Esophagus squamous epithelium (tissue), 5 donors: ENCODE measurements at regions not wholly inside any gene's neighbourhood (a gene's known extent, or its start where the extent isn't known, plus 50 kb on each side); places are given as distances from the start of the nearest gene placed in this dataset.

ENCODE experiments used
- DNase-seq: peaks from one replicate; lab custom pipeline; 2025; lab: John Stamatoyannopoulos, UW
- H3K27ac ChIP-seq, 4 donors: fragments of 200-600 bp; sonication (generic); one replicate each; pipeline ENCODE4 v1.5.1; 2016 to 2019; ENCODE audit warnings: mild to moderate bottlenecking in 1 of 4
- H3K27me3 ChIP-seq, 4 donors: fragments of 200-600 bp; sonication (generic); 1 replicate in 3 of 4; 2 replicates in 1 of 4; pipeline versions ENCODE4 v1.5.1 to v1.6.0; 2017 to 2021; ENCODE audit warnings: antibody characterized with exemption in 1 of 4
- H3K36me3 ChIP-seq, 3 donors: fragments of 200-600 bp; sonication (generic); one replicate each; pipeline ENCODE4 v1.5.1; 2016 to 2019
- H3K4me1 ChIP-seq, 3 donors: fragments of 200-600 bp; sonication (generic); one replicate each; pipeline ENCODE4 v1.5.1; 2017 to 2019
- H3K4me3 ChIP-seq, 4 donors: fragments of 200-600 bp; sonication (generic); 1 replicate in 3 of 4; 2 replicates in 1 of 4; pipeline ENCODE4 v1.5.1; 2016 to 2019; ENCODE audit warnings: mild to moderate bottlenecking in 2 of 4, moderate library complexity in 1 of 4
- H3K9me3 ChIP-seq, 3 donors: fragments of 200-600 bp; sonication (generic); one replicate each; pipeline ENCODE4 v1.5.1; 2016 to 2019
- POLR2A ChIP-seq, 4 donors: fragments of 450-650 bp; IDR thresholded peaks; one replicate each; pipeline ENCODE4 v1.6.1; 2017; ENCODE audit warnings: antibody characterized with exemption in 4 of 4, mild to moderate bottlenecking in 4 of 4, moderate library complexity in 3 of 4
- WGBS, 2 donors: methylation state at CpG; one replicate each; pipeline ENCODE4 v1.1.5; 2018; 5-methylcytosine and 5-hydroxymethylcytosine counted together
- intact Hi-C: fragments of 100-400 bp; cut with DNase I; formaldehyde crosslinking; loops from one replicate; pipeline ENCODE4 v1.15.0; 2022
- TF ChIP-seq, protein P1 (sequence below), 6 experiments: fragments of 450-650 bp in 4 of 6; fragments of 200-600 bp in 2 of 6; sonication (generic) in 2 of 6; IDR thresholded peaks; one replicate each; pipeline ENCODE4 v1.5.1; 2016 to 2019; ENCODE audit warnings: antibody characterized with exemption in 6 of 6, mild to moderate bottlenecking in 4 of 6, moderate library complexity in 4 of 6
- donor health status: DM: yes; HTN: yes; CAD: no.

DNA sequence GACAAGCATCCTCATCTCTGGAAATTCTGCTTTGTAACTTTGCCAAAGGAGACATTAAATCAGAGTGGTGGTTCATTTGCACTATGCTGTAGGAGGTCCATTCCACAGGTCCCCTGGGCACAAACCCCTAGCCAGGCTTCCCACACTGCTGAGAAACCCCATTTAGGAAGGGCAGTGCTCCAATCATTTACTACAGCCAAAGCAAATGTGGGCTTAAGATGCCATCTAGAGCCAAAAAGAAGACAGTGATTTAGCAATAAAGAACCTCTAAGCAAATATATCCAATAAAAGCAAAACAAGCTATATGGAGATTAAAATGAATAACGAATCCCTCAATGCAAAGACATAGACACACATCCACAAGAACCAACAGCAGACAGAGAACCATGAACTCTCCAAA lies 129.0 kb upstream of the ALDH1B1 start:
- intact Hi-C loops, result no loop called here
- 10 to 25% methylated on average over 1 of the region's 1 CpG for WGBS, 2 donors

DNA sequence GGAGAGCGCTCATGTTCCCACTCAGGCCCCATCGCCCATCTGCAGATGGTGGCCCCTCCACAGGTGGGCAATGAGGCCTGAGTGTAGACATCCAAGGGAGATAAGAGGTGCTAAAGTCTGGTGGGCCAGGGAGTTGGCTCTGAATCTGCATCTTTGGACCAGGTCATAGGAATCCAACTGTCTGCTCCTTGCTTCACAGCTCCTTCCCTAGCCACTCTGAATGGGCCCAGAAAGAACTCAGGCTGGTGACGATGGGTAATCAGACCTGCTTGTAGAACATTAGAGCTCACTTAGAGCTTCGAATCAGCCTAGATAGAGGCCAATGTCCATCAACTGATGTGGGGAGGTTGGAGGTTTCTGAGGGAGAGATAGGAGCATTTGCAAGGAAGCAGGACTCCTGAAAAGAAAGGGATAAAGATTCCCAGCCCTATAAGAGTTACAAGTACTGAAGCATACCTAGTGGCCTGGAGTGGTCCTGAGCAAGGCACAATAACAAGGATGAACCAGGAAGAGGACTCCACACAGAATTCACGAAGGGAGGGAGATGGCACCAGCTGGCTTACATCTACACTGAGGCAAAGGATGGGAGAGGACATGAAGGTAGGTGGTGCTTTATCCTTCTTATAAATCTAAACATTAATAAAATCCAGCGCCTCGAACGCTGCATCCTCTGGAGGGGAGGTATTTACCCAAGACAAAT lies 132.8 kb upstream of the ALDH1B1 start:
- intact Hi-C loops, result no loop called here

More for the DNA sequence above, 129.0 kb upstream of the ALDH1B1 start:
- H3K36me3 ChIP-seq, result no peaks in the 10 kb centered on the region
- no peak for TF ChIP-seq POLR2A (IDR thresholded peaks at IDR 0.05)
- TF ChIP-seq, protein P1, sequence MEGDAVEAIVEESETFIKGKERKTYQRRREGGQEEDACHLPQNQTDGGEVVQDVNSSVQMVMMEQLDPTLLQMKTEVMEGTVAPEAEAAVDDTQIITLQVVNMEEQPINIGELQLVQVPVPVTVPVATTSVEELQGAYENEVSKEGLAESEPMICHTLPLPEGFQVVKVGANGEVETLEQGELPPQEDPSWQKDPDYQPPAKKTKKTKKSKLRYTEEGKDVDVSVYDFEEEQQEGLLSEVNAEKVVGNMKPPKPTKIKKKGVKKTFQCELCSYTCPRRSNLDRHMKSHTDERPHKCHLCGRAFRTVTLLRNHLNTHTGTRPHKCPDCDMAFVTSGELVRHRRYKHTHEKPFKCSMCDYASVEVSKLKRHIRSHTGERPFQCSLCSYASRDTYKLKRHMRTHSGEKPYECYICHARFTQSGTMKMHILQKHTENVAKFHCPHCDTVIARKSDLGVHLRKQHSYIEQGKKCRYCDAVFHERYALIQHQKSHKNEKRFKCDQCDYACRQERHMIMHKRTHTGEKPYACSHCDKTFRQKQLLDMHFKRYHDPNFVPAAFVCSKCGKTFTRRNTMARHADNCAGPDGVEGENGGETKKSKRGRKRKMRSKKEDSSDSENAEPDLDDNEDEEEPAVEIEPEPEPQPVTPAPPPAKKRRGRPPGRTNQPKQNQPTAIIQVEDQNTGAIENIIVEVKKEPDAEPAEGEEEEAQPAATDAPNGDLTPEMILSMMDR (IDR thresholded peaks at IDR 0.05), result peak in 3 of 6 experiments; percentile 10 to 53 (median 34)
- H3K27ac ChIP-seq, result no peak overlapping the region
- no peak overlapping the region for H3K4me3 ChIP-seq
- peaks cover 0 to 9% (median 0%) of the 10 kb centered on the region in 3 donors for H3K9me3 ChIP-seq
- DNase-seq, result no peak
- no peaks in the 10 kb centered on the region for H3K4me1 ChIP-seq
- H3K27me3 ChIP-seq, result peaks cover 0 to 4% (median 0%) of the 10 kb centered on the region in 4 donors

DNA sequence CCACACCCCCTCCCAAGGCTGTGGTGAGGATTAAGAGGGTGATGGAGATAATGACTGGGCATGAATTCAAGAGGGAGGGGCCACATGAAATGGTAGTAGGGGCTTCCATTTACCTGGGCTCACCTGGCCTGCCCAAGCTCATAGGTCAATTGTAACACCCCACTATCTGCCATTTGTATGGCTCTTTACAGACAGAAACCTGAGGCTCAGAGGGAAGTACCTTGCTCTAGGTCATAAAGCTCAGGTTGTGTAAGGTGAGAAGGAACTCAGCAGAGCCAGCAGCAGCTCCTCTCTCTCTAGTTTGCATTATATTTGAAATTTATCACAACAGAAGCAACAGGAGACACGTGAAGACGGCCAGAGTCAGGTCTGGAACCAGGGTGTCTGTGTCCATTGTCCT lies 133.4 kb upstream of the ALDH1B1 start:
- H3K9me3 ChIP-seq, result no peaks in the 10 kb centered on the region
- TF ChIP-seq, protein P1 (IDR thresholded peaks at IDR 0.05), result no peak
- TF ChIP-seq POLR2A (IDR thresholded peaks at IDR 0.05), result no peak
- H3K4me3 ChIP-seq, result no peak overlapping the region
- intact Hi-C loops, result no loop called here
- no peaks in the 10 kb centered on the region for H3K4me1 ChIP-seq
- WGBS, 2 donors, result 63 to 85% methylated on average over 2 of the region's 2 CpGs
- H3K27me3 ChIP-seq, result no peaks in the 10 kb centered on the region
- H3K36me3 ChIP-seq, result no peaks in the 10 kb centered on the region
- DNase-seq, result no peak
- H3K27ac ChIP-seq, result no peak overlapping the region

More for the DNA sequence above, 132.8 kb upstream of the ALDH1B1 start:
- DNase-seq, result no peak
- no peaks in the 10 kb centered on the region for H3K9me3 ChIP-seq
- H3K4me1 ChIP-seq, result no peaks in the 10 kb centered on the region
- no peak overlapping the region for H3K27ac ChIP-seq
- WGBS, 2 donors, result 87 to 89% methylated on average over 7 of the region's 8 CpGs
- no peak for TF ChIP-seq POLR2A (IDR thresholded peaks at IDR 0.05)
- TF ChIP-seq, protein P1 (IDR thresholded peaks at IDR 0.05), result no peak
- no peak overlapping the region for H3K4me3 ChIP-seq
- no peaks in the 10 kb centered on the region for H3K36me3 ChIP-seq
- no peaks in the 10 kb centered on the region for H3K27me3 ChIP-seq

DNA sequence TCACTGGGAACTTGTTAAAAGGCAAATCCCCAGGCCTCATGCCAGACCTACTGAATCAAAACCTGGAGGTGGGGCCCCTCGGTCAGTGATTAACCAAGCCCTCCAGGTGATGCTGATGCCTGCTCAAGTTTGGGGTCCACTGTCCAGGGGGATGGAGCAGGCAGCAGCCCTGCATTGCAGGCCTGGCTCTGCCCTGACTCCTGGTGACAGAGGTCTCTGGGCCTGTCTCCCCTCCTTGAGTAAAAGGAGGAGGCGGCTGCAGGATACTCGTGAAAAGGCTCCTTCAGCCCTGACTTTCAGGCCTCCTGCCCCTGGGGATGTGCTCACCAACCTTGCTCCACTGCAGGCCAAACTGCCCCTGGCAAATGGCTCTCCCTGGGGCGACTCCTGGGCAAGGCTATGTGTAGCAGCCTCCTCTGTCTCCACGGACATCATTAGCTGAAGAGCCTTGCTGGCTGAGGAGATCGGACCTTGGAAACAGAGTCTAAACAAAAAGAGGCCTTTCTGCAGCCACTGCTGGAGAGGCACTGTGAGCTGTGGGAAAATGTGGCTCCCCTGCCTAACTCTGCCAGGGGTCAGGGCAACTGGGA lies 134.8 kb upstream of the ALDH1B1 start:
- WGBS, 2 donors, result no CpG with 5 or more reads among the region's 6 CpGs
- intact Hi-C loops, result no loop called here
- H3K27ac ChIP-seq, result no peak overlapping the region
- TF ChIP-seq, protein P1 (IDR thresholded peaks at IDR 0.05), result no peak
- no peak for TF ChIP-seq POLR2A (IDR thresholded peaks at IDR 0.05)
- no peaks in the 10 kb centered on the region for H3K9me3 ChIP-seq
- H3K36me3 ChIP-seq, result no peaks in the 10 kb centered on the region
- no peaks in the 10 kb centered on the region for H3K27me3 ChIP-seq
- no peak overlapping the region for H3K4me3 ChIP-seq
- no peaks in the 10 kb centered on the region for H3K4me1 ChIP-seq
- no peak for DNase-seq

DNA sequence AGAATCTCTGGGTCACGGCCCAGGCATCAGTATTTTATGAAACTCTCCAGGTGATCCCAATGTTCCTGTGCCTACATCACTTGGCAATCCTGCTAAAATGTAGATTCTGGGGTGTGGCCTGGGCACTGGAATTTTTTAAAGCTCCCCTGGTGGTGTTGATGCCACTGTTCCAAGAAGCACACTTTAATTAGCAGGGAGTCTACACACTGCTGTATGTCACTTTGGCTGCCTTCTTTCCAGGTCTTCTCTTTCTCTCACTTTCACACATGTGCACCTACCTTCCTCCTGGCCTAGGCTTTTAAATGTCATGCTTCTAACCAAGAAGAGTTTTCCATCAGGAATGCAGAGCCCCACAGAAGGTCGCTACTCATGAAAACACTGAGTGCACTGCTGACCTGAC lies 136.0 kb upstream of the ALDH1B1 start:
- 76 to 82% methylated on average over 1 to 2 of the region's 2 CpGs for WGBS, 2 donors
- no peak for TF ChIP-seq POLR2A (IDR thresholded peaks at IDR 0.05)
- TF ChIP-seq, protein P1 (IDR thresholded peaks at IDR 0.05), result no peak
- H3K36me3 ChIP-seq, result no peaks in the 10 kb centered on the region
- DNase-seq, result no peak
- no peaks in the 10 kb centered on the region for H3K4me1 ChIP-seq
- no peak overlapping the region for H3K27ac ChIP-seq
- H3K9me3 ChIP-seq, result no peaks in the 10 kb centered on the region
- H3K4me3 ChIP-seq, result no peak overlapping the region
- intact Hi-C loops, result no loop called here
- no peaks in the 10 kb centered on the region for H3K27me3 ChIP-seq
